Colonic mucosa (tissue), 4 donors: ENCODE measurements at regions not wholly inside any gene's neighbourhood (a gene's known extent, or its start where the extent isn't known, plus 50 kb on each side); places are given as distances from the start of the nearest gene placed in this dataset.
"Not testable (repeated sequence)": the region's sequence is repeated elsewhere in the genome, so short reads cannot be mapped to it uniquely, and the experiment has no call there.

Experiments
- DNase-seq: peaks from one replicate; pipeline ENCODE4 v3.0.0-alpha.2; 2020
- H3K27ac ChIP-seq: fragments of 200-600 bp; one replicate; pipeline ENCODE4 v1.8.0; 2021
- H3K27me3 ChIP-seq: fragments of 200-600 bp; one replicate; pipeline ENCODE4 v1.8.0; 2021
- H3K36me3 ChIP-seq: fragments of 200-600 bp; one replicate; pipeline ENCODE4 v1.8.0; 2021
- H3K4me1 ChIP-seq: fragments of 200-600 bp; one replicate; pipeline ENCODE4 v1.8.0; 2021; ENCODE audit warnings: mild to moderate bottlenecking
- H3K4me3 ChIP-seq: fragments of 200-600 bp; one replicate; pipeline ENCODE4 v1.8.0; 2021
- H3K9ac ChIP-seq, 2 donors: one replicate each; pipeline ENCODE4 v1.7.0; 2013; ENCODE audit warnings: control low read depth in 2 of 2, low read depth in 2 of 2, low read length in 2 of 2
- H3K9me3 ChIP-seq: fragments of 200-600 bp; one replicate; pipeline ENCODE4 v1.8.0; 2021
- CTCF ChIP-seq: fragments of 200-600 bp; IDR thresholded peaks from one replicate; pipeline ENCODE4 v1.8.0; 2022; ENCODE audit warnings: antibody characterized with exemption, mild to moderate bottlenecking
- intact Hi-C: fragments of 100-400 bp; cut with DNase I; formaldehyde crosslinking; loops from one replicate; pipeline ENCODE4 v1.14.1; 2022
- donor health status: healthy.
- donor health status: DM: no; HTN: no; CAD: no.
- donor health status: DM: no; HTN: no; CAD: no.

DNA sequence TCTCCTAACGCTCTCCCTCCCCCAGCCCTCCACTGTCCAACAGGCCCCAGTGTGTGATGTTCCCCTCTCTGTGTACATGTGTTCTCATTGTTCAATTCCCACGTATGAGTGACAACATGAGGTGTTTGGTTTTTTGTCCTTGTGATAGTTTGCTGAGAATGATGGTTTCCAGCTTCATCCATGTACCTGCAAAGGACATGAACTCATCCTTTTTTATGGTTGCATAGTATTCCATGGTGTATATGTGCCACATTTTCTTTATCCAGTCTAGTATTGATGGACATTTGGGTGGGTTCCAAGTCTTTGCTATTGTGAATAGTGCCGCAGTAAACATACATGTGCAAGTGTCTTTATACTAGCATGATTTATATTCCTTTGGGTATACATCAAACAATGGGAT lies 347.4 kb downstream of the MAGEE1 start:
- DNase-seq, H3K4me3 ChIP-seq, H3K9ac ChIP-seq, H3K9me3 ChIP-seq, H3K36me3 ChIP-seq, H3K27ac ChIP-seq, intact Hi-C loops, H3K4me1 ChIP-seq, H3K27me3 ChIP-seq: not testable (repeated sequence)

GRCh38 chrX:76796311-76796710 lies 368.8 kb downstream of the MAGEE1 start:
- no peaks in the 10 kb centered on the region for H3K9me3 ChIP-seq
- H3K36me3 ChIP-seq = no peaks in the 10 kb centered on the region
- intact Hi-C loops = no loop called here
- H3K4me1 ChIP-seq = no peaks in the 10 kb centered on the region
- TF ChIP-seq CTCF = no peak
- no peak overlapping the region for H3K4me3 ChIP-seq
- H3K27me3 ChIP-seq = no peaks in the 10 kb centered on the region
- DNase-seq = no peak
- no peak overlapping the region for H3K9ac ChIP-seq
- H3K27ac ChIP-seq = no peak overlapping the region

DNA sequence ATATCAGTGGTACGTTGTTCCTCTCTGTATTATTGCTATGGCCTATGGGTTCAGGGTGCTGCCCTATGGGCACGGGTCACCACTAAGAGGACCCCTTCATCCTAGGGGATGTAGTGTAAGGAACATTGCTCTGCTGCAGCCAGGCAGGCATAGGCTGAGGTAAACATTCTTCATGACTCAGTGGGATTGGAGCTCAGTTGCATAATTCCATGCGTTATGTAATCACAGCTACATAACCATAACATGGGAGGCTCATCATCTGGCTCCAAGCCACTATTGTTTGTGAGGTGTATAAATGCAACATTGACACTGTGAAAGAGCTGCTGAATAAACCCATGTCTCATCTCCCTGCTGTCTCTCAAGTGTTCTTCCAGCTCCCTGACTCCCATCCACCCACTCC lies 375.2 kb downstream of the MAGEE1 start:
- no peak overlapping the region for H3K4me3 ChIP-seq
- intact Hi-C loops = no loop called here
- H3K27ac ChIP-seq = no peak overlapping the region
- H3K9ac ChIP-seq = no peak overlapping the region
- TF ChIP-seq CTCF = no peak
- no peaks in the 10 kb centered on the region for H3K4me1 ChIP-seq
- H3K27me3 ChIP-seq = no peaks in the 10 kb centered on the region
- no peaks in the 10 kb centered on the region for H3K9me3 ChIP-seq
- no peak for DNase-seq
- H3K36me3 ChIP-seq = no peaks in the 10 kb centered on the region

GRCh38 chrX:76815754-76816153 lies 388.2 kb downstream of the MAGEE1 start:
- no peak overlapping the region for H3K9ac ChIP-seq
- H3K36me3 ChIP-seq = no peaks in the 10 kb centered on the region
- no peaks in the 10 kb centered on the region for H3K4me1 ChIP-seq
- H3K27me3 ChIP-seq = no peaks in the 10 kb centered on the region
- no peaks in the 10 kb centered on the region for H3K9me3 ChIP-seq
- TF ChIP-seq CTCF = no peak
- no peak overlapping the region for H3K4me3 ChIP-seq
- DNase-seq = no peak
- intact Hi-C loops = no loop called here
- H3K27ac ChIP-seq = no peak overlapping the region

DNA sequence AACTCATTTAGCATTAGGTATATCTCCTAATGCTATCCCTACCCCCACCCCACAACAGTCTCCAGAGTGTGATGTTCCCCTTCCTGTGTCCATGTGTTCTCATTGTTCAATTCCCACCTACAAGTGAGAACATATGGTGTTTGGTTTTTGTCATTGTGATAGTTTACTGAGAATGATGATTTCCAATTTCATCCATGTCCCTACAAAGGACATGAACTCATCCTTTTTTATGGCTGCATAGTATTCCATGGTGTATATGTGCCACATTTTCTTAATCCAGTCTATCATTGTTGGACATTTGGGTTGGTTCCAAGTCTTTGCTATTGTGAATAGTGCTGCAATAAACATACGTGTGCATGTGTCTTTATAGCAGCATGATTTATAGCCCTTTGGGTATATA lies 389.8 kb downstream of the MAGEE1 start:
- H3K36me3 ChIP-seq, H3K27me3 ChIP-seq, DNase-seq, intact Hi-C loops, H3K9me3 ChIP-seq, H3K27ac ChIP-seq, H3K9ac ChIP-seq, H3K4me1 ChIP-seq, H3K4me3 ChIP-seq: not testable (repeated sequence)

- no peaks in the 10 kb centered on the region for H3K9me3 ChIP-seq
- intact Hi-C loops = no loop called here
- no peaks in the 10 kb centered on the region for H3K27me3 ChIP-seq
- H3K27ac ChIP-seq = no peak overlapping the region
- no peak overlapping the region for H3K9ac ChIP-seq
- no peaks in the 10 kb centered on the region for H3K4me1 ChIP-seq
- no peaks in the 10 kb centered on the region for H3K36me3 ChIP-seq
- no peak overlapping the region for H3K4me3 ChIP-seq
- TF ChIP-seq CTCF = no peak
- DNase-seq = no peak
Observed at GRCh38 chrX:76821276-76821675, 393.8 kb downstream of the MAGEE1 start.

GRCh38 chrX:76827672-76828071 lies 400.2 kb downstream of the MAGEE1 start:
- Histone ChIP-seq H3K4me1 (no peaks in the 10 kb centered on the region), H3K27ac (no peak overlapping the region), H3K4me3 (no peak overlapping the region), H3K9ac (no peak overlapping the region), H3K9me3 (no peaks in the 10 kb centered on the region), H3K36me3 (no peaks in the 10 kb centered on the region), H3K27me3 (no peaks in the 10 kb centered on the region)
- no peak for TF ChIP-seq CTCF
- DNase-seq = no peak
- intact Hi-C loops = no loop called here

DNA sequence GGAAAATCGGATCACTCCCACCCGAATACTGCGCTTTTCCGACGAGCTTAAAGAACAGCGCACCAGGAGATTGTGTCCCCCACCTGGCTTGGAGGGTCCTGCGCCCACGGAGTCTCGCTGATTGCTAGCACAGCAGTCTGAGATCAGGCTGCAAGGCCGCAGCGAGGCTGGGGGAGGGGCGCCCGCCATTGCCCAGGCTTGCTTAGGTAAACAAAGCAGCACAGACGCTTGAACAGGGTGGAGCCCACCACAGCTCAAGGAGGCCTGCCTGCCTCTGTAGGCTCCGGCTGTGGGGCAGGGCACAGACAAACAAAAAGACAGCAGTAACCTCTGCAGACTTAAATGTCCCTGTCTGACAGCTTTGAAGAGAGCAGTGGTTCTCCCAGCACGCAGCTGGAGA lies 413.4 kb downstream of the MAGEE1 start:
- DNase-seq, intact Hi-C loops, H3K27me3 ChIP-seq: not testable (repeated sequence)

More for the DNA sequence above, 413.4 kb downstream of the MAGEE1 start:
- H3K4me3 ChIP-seq, H3K4me1 ChIP-seq, H3K9ac ChIP-seq, H3K27ac ChIP-seq, H3K9me3 ChIP-seq, H3K36me3 ChIP-seq: not testable (repeated sequence)
